SHP77 treated with DMSO at 0.1 percent for 48 hours (cell line): ENCODE measurements at regions not wholly inside any gene's neighbourhood (a gene's known extent, or its start where the extent isn't known, plus 50 kb on each side); places are given as distances from the start of the nearest gene placed in this dataset.

Source experiments
- DNase-seq: peaks from one replicate; lab custom pipeline; 2025; lab: John Stamatoyannopoulos, UW

GRCh38 chr16:5903153-5903552, 805.6 kb upstream of the EEF2KMT start:
- no peak for DNase-seq

GRCh38 chr16:5900046-5900445, 802.5 kb upstream of the EEF2KMT start:
- DNase-seq = no peak

- DNase-seq = no peak
These were observed 798.4 kb upstream of the EEF2KMT start for GRCh38 chr16:5895976-5896375.

- no peak for DNase-seq
These were observed 797.5 kb upstream of the EEF2KMT start for GRCh38 chr16:5895137-5895536.

GRCh38 chr16:5891296-5891695, 793.7 kb upstream of the EEF2KMT start:
- no peak for DNase-seq

GRCh38 chr16:5885521-5885920, 787.9 kb upstream of the EEF2KMT start:
- DNase-seq = no peak

- DNase-seq = no peak
These were observed 787.4 kb upstream of the EEF2KMT start for GRCh38 chr16:5884996-5885395.

- no peak for DNase-seq
These were observed 786.7 kb upstream of the EEF2KMT start for GRCh38 chr16:5884339-5884738.

- no peak for DNase-seq
These were observed 784.6 kb upstream of the EEF2KMT start for GRCh38 chr16:5882087-5882640.

- DNase-seq = no peak
These were observed 777.8 kb upstream of the EEF2KMT start for GRCh38 chr16:5875416-5875815.

GRCh38 chr16:5874899-5875298, 777.3 kb upstream of the EEF2KMT start:
- DNase-seq = no peak

GRCh38 chr16:5873221-5873620, 775.6 kb upstream of the EEF2KMT start:
- DNase-seq = no peak

- DNase-seq = no peak
These were observed 773.5 kb upstream of the EEF2KMT start for GRCh38 chr16:5870886-5871691.

GRCh38 chr16:5867250-5867649, 769.7 kb upstream of the EEF2KMT start:
- no peak for DNase-seq

- no peak for DNase-seq
These were observed 767.6 kb upstream of the EEF2KMT start for GRCh38 chr16:5865236-5865635.

- DNase-seq = no peak
These were observed 765.5 kb upstream of the EEF2KMT start for GRCh38 chr16:5863071-5863606.

- DNase-seq = no peak
These were observed 764.7 kb upstream of the EEF2KMT start for GRCh38 chr16:5862103-5862840.

GRCh38 chr16:5861241-5861640, 763.6 kb upstream of the EEF2KMT start:
- DNase-seq = no peak

GRCh38 chr16:5858180-5858579, 760.6 kb upstream of the EEF2KMT start:
- no peak for DNase-seq

- DNase-seq = no peak
These were observed 756.4 kb upstream of the EEF2KMT start for GRCh38 chr16:5854027-5854426.

- no peak for DNase-seq
These were observed 754.6 kb upstream of the EEF2KMT start for GRCh38 chr16:5852151-5852550.

GRCh38 chr16:5851393-5851982, 753.9 kb upstream of the EEF2KMT start:
- no peak for DNase-seq
